AG10803 (cell line): ENCODE measurements at regions not wholly inside any gene's neighbourhood (a gene's known extent, or its start where the extent isn't known, plus 50 kb on each side); places are given as distances from the start of the nearest gene placed in this dataset.

Source experiments
- DNase-seq: peaks from one replicate; pipeline ENCODE4 v3.0.0; 2010; ENCODE audit warnings: low read depth
- H3K4me3 ChIP-seq: 2 replicates; pipeline ENCODE4 v1.5.1; 2011; ENCODE audit warnings: mild to moderate bottlenecking, low read length, control low read depth
- TF ChIP-seq, protein P1 (sequence below): conservative IDR thresholded peaks from 2 replicates; pipeline ENCODE4 v1.5.1; 2011; ENCODE audit warnings: mild to moderate bottlenecking, low read length, control low read depth, inconsistent platforms

GRCh38 chr2:111701798-111702118 lies 182.2 kb downstream of the ANAPC1 start:
- no peak for DNase-seq
- no peak overlapping the region for H3K4me3 ChIP-seq
- TF ChIP-seq, protein P1, sequence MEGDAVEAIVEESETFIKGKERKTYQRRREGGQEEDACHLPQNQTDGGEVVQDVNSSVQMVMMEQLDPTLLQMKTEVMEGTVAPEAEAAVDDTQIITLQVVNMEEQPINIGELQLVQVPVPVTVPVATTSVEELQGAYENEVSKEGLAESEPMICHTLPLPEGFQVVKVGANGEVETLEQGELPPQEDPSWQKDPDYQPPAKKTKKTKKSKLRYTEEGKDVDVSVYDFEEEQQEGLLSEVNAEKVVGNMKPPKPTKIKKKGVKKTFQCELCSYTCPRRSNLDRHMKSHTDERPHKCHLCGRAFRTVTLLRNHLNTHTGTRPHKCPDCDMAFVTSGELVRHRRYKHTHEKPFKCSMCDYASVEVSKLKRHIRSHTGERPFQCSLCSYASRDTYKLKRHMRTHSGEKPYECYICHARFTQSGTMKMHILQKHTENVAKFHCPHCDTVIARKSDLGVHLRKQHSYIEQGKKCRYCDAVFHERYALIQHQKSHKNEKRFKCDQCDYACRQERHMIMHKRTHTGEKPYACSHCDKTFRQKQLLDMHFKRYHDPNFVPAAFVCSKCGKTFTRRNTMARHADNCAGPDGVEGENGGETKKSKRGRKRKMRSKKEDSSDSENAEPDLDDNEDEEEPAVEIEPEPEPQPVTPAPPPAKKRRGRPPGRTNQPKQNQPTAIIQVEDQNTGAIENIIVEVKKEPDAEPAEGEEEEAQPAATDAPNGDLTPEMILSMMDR = no peak

DNA sequence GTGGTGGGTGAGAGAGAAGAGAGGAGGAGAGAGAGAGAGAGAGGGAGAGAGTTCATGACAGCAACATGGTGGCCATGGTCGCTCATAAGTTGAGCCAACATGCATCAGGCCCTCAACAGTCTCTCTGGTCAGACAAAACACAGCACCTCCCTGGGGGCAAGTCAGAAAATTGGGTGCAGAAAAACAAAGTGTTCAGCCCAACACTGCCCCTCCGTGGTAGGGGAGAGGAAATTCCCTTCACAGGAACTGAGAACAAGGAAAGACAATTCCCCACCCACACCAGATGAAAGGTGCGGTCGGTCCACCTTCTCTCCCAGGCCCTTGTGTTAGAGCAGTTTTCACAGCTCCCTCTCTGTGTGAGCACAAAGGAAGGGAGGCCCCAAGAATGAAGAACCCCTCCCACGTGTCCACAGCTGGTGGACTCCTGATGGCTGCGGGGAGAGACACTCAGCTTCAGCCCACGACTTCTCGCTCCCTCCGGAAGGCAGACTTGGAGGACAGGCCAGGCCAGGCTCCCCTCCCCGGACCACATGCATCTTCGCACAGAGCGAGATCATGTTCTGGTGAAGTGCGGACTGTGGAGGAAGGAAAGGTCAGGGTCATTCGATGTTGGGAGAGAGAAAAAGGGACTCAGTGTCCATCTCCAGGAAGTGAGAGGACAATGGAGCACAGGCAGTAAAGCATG lies 181.7 kb downstream of the ANAPC1 start:
- DNase-seq = peak; percentile 52
- TF ChIP-seq, protein P1 = peak; percentile 80
- H3K4me3 ChIP-seq = no peak overlapping the region

- no peak overlapping the region for H3K4me3 ChIP-seq
- no peak for DNase-seq
- TF ChIP-seq, protein P1 = no peak
Observed at GRCh38 chr2:111702804-111703196, 181.2 kb downstream of the ANAPC1 start.

GRCh38 chr2:111703759-111704158 lies 180.2 kb downstream of the ANAPC1 start:
- no peak overlapping the region for H3K4me3 ChIP-seq
- TF ChIP-seq, protein P1 = no peak
- no peak for DNase-seq

- TF ChIP-seq, protein P1 = no peak
- peak; percentile 32 for DNase-seq
- H3K4me3 ChIP-seq = no peak overlapping the region
Observed at GRCh38 chr2:111704246-111704645, 179.7 kb downstream of the ANAPC1 start.

GRCh38 chr2:111705239-111705638 lies 178.8 kb downstream of the ANAPC1 start:
- H3K4me3 ChIP-seq = no peak overlapping the region
- TF ChIP-seq, protein P1 = no peak
- no peak for DNase-seq

- DNase-seq = peak; percentile 75
- no peak overlapping the region for H3K4me3 ChIP-seq
Observed at GRCh38 chr2:111705711-111706336, 178.2 kb downstream of the ANAPC1 start.

More at GRCh38 chr2:111705711-111706336, 178.2 kb downstream of the ANAPC1 start:
- TF ChIP-seq, protein P1 = no peak
